Endodermal cell (in vitro differentiated cells): ENCODE measurements at regions not wholly inside any gene's neighbourhood (a gene's known extent, or its start where the extent isn't known, plus 50 kb on each side); places are given as distances from the start of the nearest gene placed in this dataset.

Experiments
- DNase-seq: peaks from one replicate; pipeline ENCODE4 v3.0.0-alpha.2; 2017
- H3K27ac ChIP-seq: 2 replicates; pipeline ENCODE4 v1.5.1; 2013; ENCODE audit warnings: mild to moderate bottlenecking, low read depth, low read length, moderate library complexity
- H3K27me3 ChIP-seq: 2 replicates; pipeline ENCODE4 v1.6.1; 2013; ENCODE audit warnings: mild to moderate bottlenecking, low read length, moderate library complexity; ENCODE audit not compliant: insufficient read depth, control insufficient read depth, poor library complexity, severe bottlenecking
- H3K36me3 ChIP-seq: 2 replicates; pipeline ENCODE4 v1.7.0; 2013; ENCODE audit warnings: mild to moderate bottlenecking, low read length, moderate library complexity; ENCODE audit not compliant: control insufficient read depth, insufficient read depth
- H3K4me1 ChIP-seq: one replicate; pipeline ENCODE4 v1.7.0; 2013; ENCODE audit warnings: low read length; ENCODE audit not compliant: control insufficient read depth, insufficient read depth
- H3K4me3 ChIP-seq: 2 replicates; pipeline ENCODE4 v1.5.1; 2013; ENCODE audit warnings: mild to moderate bottlenecking, low read length, moderate library complexity
- H3K9ac ChIP-seq: 2 replicates; pipeline ENCODE4 v1.6.1; 2013; ENCODE audit warnings: mild to moderate bottlenecking, low read length, moderate library complexity; ENCODE audit not compliant: poor library complexity, severe bottlenecking; ENCODE audit errors: extremely low read depth
- H3K9me3 ChIP-seq: 2 replicates; pipeline ENCODE4 v1.6.1; 2013; ENCODE audit warnings: mild to moderate bottlenecking, low read length, moderate library complexity; ENCODE audit not compliant: control insufficient read depth
- H3K27ac Mint-ChIP-seq: 2 replicates; pipeline ENCODE4 v1.8.0; 2020; ENCODE audit warnings: mixed read lengths
- H3K27me3 Mint-ChIP-seq: 2 replicates; pipeline ENCODE4 v1.8.0; 2021; ENCODE audit warnings: mild to moderate bottlenecking, mixed read lengths; ENCODE audit not compliant: insufficient read depth
- H3K36me3 Mint-ChIP-seq: 2 replicates; pipeline ENCODE4 v1.8.0; 2020; ENCODE audit warnings: low read depth, mixed read lengths
- H3K4me1 Mint-ChIP-seq: 2 replicates; pipeline ENCODE4 v1.8.0; 2020; ENCODE audit warnings: mixed read lengths
- H3K4me3 Mint-ChIP-seq: 2 replicates; pipeline ENCODE4 v1.8.0; 2020; ENCODE audit warnings: mild to moderate bottlenecking, moderate library complexity, mixed read lengths
- H3K9me3 Mint-ChIP-seq: 2 replicates; pipeline ENCODE4 v1.8.0; 2020; ENCODE audit warnings: mild to moderate bottlenecking, mixed read lengths
- CTCF ChIP-seq: fragments of 200-600 bp; sonication (generic); conservative IDR thresholded peaks from 2 replicates; pipeline ENCODE4 v1.5.0; 2021; ENCODE audit warnings: antibody characterized with exemption, mild to moderate bottlenecking
- WGBS, 2 experiments: methylation state at CpG; one replicate each; pipeline versions ENCODE4 v1.1.5 to v1.1.7; 2013; ENCODE audit warnings: missing lambda C conversion rate in 2 of 2, mixed read lengths in 1 of 2; ENCODE audit not compliant: insufficient coverage in 1 of 2, insufficient read length in 1 of 2; 5-methylcytosine and 5-hydroxymethylcytosine counted together

DNA sequence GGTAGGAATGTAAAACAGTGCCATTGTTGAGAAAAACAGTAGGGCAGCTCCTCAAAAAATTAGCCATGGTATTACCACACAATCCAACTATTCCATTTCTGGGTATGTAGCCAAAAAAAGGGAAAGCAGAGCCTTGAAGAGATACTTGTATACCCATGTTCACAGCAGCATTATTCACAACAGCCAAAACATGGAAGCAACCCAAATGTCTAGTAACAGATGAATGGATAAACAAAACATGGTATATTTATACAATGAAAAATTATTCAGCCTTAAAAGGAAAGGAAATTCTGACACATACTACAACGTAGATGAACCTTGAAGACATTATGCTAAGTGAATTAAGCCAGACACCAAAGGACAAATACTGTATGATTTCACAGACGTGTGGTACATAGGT lies 67.6 kb upstream of the GNG2 start:
- no peak for DNase-seq
- Histone ChIP-seq H3K36me3 (no peaks in the 10 kb centered on the region), H3K4me1 (no peaks in the 10 kb centered on the region), H3K9ac (no peak overlapping the region), H3K27ac (no peak overlapping the region), H3K4me3 (no peak overlapping the region), H3K9me3 (no peaks in the 10 kb centered on the region), H3K27me3 (no peaks in the 10 kb centered on the region)
- no peak overlapping the region for H3K4me3 Mint-ChIP-seq
- TF ChIP-seq CTCF: no peak
- no peaks in the 10 kb centered on the region for H3K9me3 Mint-ChIP-seq
- no peak overlapping the region for H3K27ac Mint-ChIP-seq
- peaks cover 3% of the 10 kb centered on the region for H3K27me3 Mint-ChIP-seq
- H3K36me3 Mint-ChIP-seq: no peaks in the 10 kb centered on the region
- no peaks in the 10 kb centered on the region for H3K4me1 Mint-ChIP-seq
- 82 to 88% methylated on average over 2 of the region's 2 CpGs for WGBS, 2 experiments

GRCh38 chr14:51805541-51805940 lies 54.9 kb upstream of the GNG2 start:
- Mint-ChIP-seq H3K4me3 (no peak overlapping the region), H3K4me1 (no peaks in the 10 kb centered on the region), H3K27me3 (peaks cover 4% of the 10 kb centered on the region), H3K36me3 (no peaks in the 10 kb centered on the region), H3K9me3 (peaks cover 13% of the 10 kb centered on the region), H3K27ac (no peak overlapping the region)
- no peak overlapping the region for H3K4me3 ChIP-seq
- peaks cover 7% of the 10 kb centered on the region for H3K9me3 ChIP-seq
- WGBS, 2 experiments: 84 to 97% methylated on average over 2 of the region's 2 CpGs
- no peaks in the 10 kb centered on the region for H3K4me1 ChIP-seq
- H3K9ac ChIP-seq: no peak overlapping the region
- H3K36me3 ChIP-seq: no peaks in the 10 kb centered on the region
- H3K27ac ChIP-seq: no peak overlapping the region
- no peaks in the 10 kb centered on the region for H3K27me3 ChIP-seq
- DNase-seq: peak; percentile 56
- TF ChIP-seq CTCF: peak; percentile 55

DNA sequence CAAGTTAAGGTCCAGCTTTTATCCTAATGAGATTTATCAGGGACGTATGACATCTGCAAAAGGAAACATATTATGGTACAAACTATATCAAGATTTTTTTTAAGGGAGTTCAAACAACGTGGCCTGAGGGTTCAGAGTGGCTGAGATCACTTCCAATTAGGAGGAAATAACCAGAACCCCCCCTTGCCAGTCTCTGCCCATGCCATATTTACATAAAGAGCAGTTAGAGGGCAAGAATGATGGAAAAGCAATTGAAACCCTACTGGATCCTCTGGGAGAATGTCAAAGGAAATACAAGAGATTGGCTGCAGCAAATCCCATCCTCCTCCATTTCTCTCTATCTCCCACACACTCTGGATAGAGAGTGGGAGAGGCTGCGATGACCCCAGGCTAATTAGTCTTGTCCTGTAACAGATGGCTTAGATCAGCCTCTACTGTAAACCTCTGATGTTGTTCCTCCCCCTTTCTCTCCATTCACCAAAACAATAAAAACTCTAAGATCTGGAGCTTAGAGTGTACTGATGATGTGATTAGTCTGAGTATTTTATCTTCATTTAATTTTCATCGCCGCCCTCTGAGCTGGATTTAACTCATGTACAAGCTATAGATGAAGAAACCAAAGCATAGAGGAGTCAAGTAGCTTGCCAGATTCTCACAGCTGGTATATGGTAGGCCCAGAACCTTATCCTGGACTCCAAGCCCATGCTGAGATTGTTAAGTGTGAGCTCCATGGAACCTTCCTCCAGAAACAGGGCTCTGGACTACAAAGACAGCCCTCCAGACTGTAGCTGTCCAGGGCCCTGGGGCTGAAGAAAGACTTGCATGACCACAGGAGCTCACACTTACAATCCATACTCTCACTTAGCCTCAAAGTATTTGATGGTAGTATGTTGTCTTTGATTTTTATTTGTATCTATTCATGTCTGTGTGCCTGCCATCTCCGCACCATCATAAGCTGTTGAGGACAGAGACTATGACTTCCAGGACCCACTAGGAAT lies 54.1 kb upstream of the GNG2 start:
- H3K27me3 ChIP-seq: no peaks in the 10 kb centered on the region
- Mint-ChIP-seq H3K27ac (no peak overlapping the region), H3K4me3 (no peak overlapping the region), H3K9me3 (peaks cover 15% of the 10 kb centered on the region), H3K27me3 (peaks cover 4% of the 10 kb centered on the region), H3K36me3 (no peaks in the 10 kb centered on the region), H3K4me1 (no peaks in the 10 kb centered on the region)
- no peak for DNase-seq
- H3K4me1 ChIP-seq: no peaks in the 10 kb centered on the region
- no peak for TF ChIP-seq CTCF
- no peaks in the 10 kb centered on the region for H3K36me3 ChIP-seq
- no peak overlapping the region for H3K27ac ChIP-seq
- 92 to 100% methylated on average over 2 to 6 of the region's 6 CpGs for WGBS, 2 experiments
- H3K9ac ChIP-seq: no peak overlapping the region
- peaks cover 7% of the 10 kb centered on the region for H3K9me3 ChIP-seq
- H3K4me3 ChIP-seq: no peak overlapping the region
